GM12872 (cell line): ENCODE measurements at regions not wholly inside any gene's neighbourhood (a gene's known extent, or its start where the extent isn't known, plus 50 kb on each side); places are given as distances from the start of the nearest gene placed in this dataset.

ENCODE experiments used
- CTCF ChIP-seq: IDR thresholded peaks from 3 replicates; pipeline ENCODE4 v1.5.1; 2011; ENCODE audit warnings: low read depth, mild to moderate bottlenecking, low read length, moderate library complexity; ENCODE audit not compliant: insufficient read depth

- no peak for TF ChIP-seq CTCF
These were observed 473.3 kb upstream of the DCN start for GRCh38 chr12:91655966-91656365.

- no peak for TF ChIP-seq CTCF
These were observed 471.5 kb upstream of the DCN start for GRCh38 chr12:91654087-91654486.

GRCh38 chr12:91651728-91652127 lies 469.1 kb upstream of the DCN start:
- TF ChIP-seq CTCF, result no peak

- no peak for TF ChIP-seq CTCF
These were observed 461.1 kb upstream of the DCN start for GRCh38 chr12:91643763-91644162.

GRCh38 chr12:91640021-91640420 lies 457.4 kb upstream of the DCN start:
- no peak for TF ChIP-seq CTCF

- TF ChIP-seq CTCF, result no peak
These were observed 456.7 kb upstream of the DCN start for GRCh38 chr12:91639327-91639726.

- no peak for TF ChIP-seq CTCF
These were observed 455.4 kb upstream of the DCN start for GRCh38 chr12:91637789-91638624.
